Naive thymus-derived CD8-positive, alpha-beta T cell (primary cell): ENCODE measurements at regions not wholly inside any gene's neighbourhood (a gene's known extent, or its start where the extent isn't known, plus 50 kb on each side); places are given as distances from the start of the nearest gene placed in this dataset.

Experiments
- ATAC-seq, 2 donors: fragments of 150-1000 bp; cut with Tn5 transposase in 1 of 2; sonication (Bioruptor Pico), chemical (Tn5 transposase) in 1 of 2; 1 replicate in 1 of 2; 2 replicates in 1 of 2; pipeline ENCODE4 v1.10.0; 2021; ENCODE audit warnings: mild to moderate bottlenecking in 2 of 2, moderate library complexity in 2 of 2
- POLR2A ChIA-PET: fragments of 350-600 bp; sonication (Branson Sonifier 250); formaldehyde crosslinking; loops from one replicate; lab custom pipeline; 2021; ENCODE audit warnings: antibody characterized with exemption; lab: Charles Lee
- DNase-seq, 10 donors: peaks; one replicate each; pipeline versions ENCODE4 v3.0.0 to v3.0.0-alpha.2; 2020 to 2022
- H3K27ac Mint-ChIP-seq, 10 donors: one replicate each; pipeline ENCODE4 v1.8.0; 2020 to 2022; ENCODE audit warnings: mild to moderate bottlenecking in 10 of 10, mixed read lengths in 10 of 10, moderate library complexity in 4 of 10, inconsistent platforms in 1 of 10
- H3K27me3 Mint-ChIP-seq, 5 donors: one replicate each; pipeline ENCODE4 v1.8.0; 2021 to 2022; ENCODE audit warnings: mixed read lengths in 5 of 5
- H3K36me3 Mint-ChIP-seq, 3 donors: one replicate each; pipeline ENCODE4 v1.8.0; 2020 to 2022; ENCODE audit warnings: mixed read lengths in 3 of 3, mild to moderate bottlenecking in 2 of 3, inconsistent platforms in 1 of 3
- H3K4me1 Mint-ChIP-seq, 4 donors: one replicate each; pipeline ENCODE4 v1.8.0; 2021 to 2022; ENCODE audit warnings: mixed read lengths in 4 of 4
- H3K4me3 Mint-ChIP-seq, 10 donors: one replicate each; pipeline ENCODE4 v1.8.0; 2020 to 2022; ENCODE audit warnings: mild to moderate bottlenecking in 10 of 10, mixed read lengths in 10 of 10, moderate library complexity in 6 of 10, inconsistent platforms in 1 of 10
- H3K9me3 Mint-ChIP-seq, 9 donors: one replicate each; pipeline ENCODE4 v1.8.0; 2020 to 2022; ENCODE audit warnings: mixed read lengths in 9 of 9, mild to moderate bottlenecking in 3 of 9, inconsistent platforms in 1 of 9, moderate library complexity in 1 of 9

GRCh38 chr12:127770118-127770517 is 496.9 kb upstream of the TMEM132C start:
- ATAC-seq (no peak), DNase-seq (no peak)
- Mint-ChIP-seq H3K4me3 (no peak overlapping the region), H3K4me1 (no peaks in the 10 kb centered on the region), H3K36me3 (no peaks in the 10 kb centered on the region), H3K27me3 (peaks cover 0 to 9% (median 2%) of the 10 kb centered on the region in 5 donors), H3K9me3 (peaks cover 0 to 12% (median 3%) of the 10 kb centered on the region in 9 donors), H3K27ac (no peak overlapping the region)
- POLR2A ChIA-PET = no interaction called here

GRCh38 chr12:127771546-127771945 is 495.4 kb upstream of the TMEM132C start:
- Mint-ChIP-seq H3K27ac (no peak overlapping the region), H3K27me3 (peaks cover 0 to 9% (median 2%) of the 10 kb centered on the region in 5 donors), H3K9me3 (peaks cover 0 to 12% (median 2%) of the 10 kb centered on the region in 9 donors), H3K4me3 (no peak overlapping the region), H3K36me3 (no peaks in the 10 kb centered on the region), H3K4me1 (no peaks in the 10 kb centered on the region)
- POLR2A ChIA-PET = no interaction called here
- ATAC-seq (no peak), DNase-seq (no peak)

- POLR2A ChIA-PET = no interaction called here
Observed at GRCh38 chr12:127773520-127773919, 493.4 kb upstream of the TMEM132C start.

GRCh38 chr12:127774828-127775227 is 492.1 kb upstream of the TMEM132C start:
- Mint-ChIP-seq H3K27me3 (peaks cover 0 to 9% (median 0%) of the 10 kb centered on the region in 5 donors), H3K9me3 (peaks cover 0 to 15% (median 4%) of the 10 kb centered on the region in 9 donors), H3K27ac (no peak overlapping the region), H3K4me3 (no peak overlapping the region), H3K36me3 (no peaks in the 10 kb centered on the region), H3K4me1 (no peaks in the 10 kb centered on the region)
- ATAC-seq (no peak), DNase-seq (no peak)
- POLR2A ChIA-PET = no interaction called here

More at GRCh38 chr12:127773520-127773919, 493.4 kb upstream of the TMEM132C start:
- Mint-ChIP-seq H3K4me3 (no peak overlapping the region), H3K4me1 (no peaks in the 10 kb centered on the region), H3K9me3 (peaks cover 0 to 15% (median 4%) of the 10 kb centered on the region in 9 donors), H3K27ac (no peak overlapping the region), H3K36me3 (no peaks in the 10 kb centered on the region), H3K27me3 (peaks cover 0 to 9% (median 2%) of the 10 kb centered on the region in 5 donors)
- ATAC-seq (no peak), DNase-seq (no peak)

- Mint-ChIP-seq H3K4me3 (no peak overlapping the region), H3K4me1 (no peaks in the 10 kb centered on the region), H3K27me3 (peaks cover 0 to 1% (median 0%) of the 10 kb centered on the region in 5 donors), H3K9me3 (peaks cover 0 to 10% (median 4%) of the 10 kb centered on the region in 9 donors), H3K27ac (no peak overlapping the region), H3K36me3 (no peaks in the 10 kb centered on the region)
- POLR2A ChIA-PET = no interaction called here
- DNase-seq (no peak), ATAC-seq (no peak)
Observed at GRCh38 chr12:127779301-127780045, 487.5 kb upstream of the TMEM132C start.

GRCh38 chr12:127780881-127781280 is 486.1 kb upstream of the TMEM132C start:
- Mint-ChIP-seq H3K27me3 (peaks cover 0 to 1% (median 0%) of the 10 kb centered on the region in 5 donors), H3K4me1 (no peaks in the 10 kb centered on the region), H3K4me3 (no peak overlapping the region), H3K27ac (no peak overlapping the region), H3K36me3 (no peaks in the 10 kb centered on the region), H3K9me3 (peaks cover 0 to 10% (median 8%) of the 10 kb centered on the region in 9 donors)
- POLR2A ChIA-PET = no interaction called here
- ATAC-seq (no peak), DNase-seq (no peak)

GRCh38 chr12:127781336-127781735 is 485.6 kb upstream of the TMEM132C start:
- no peaks in the 10 kb centered on the region for H3K36me3 Mint-ChIP-seq
- ATAC-seq (no peak), DNase-seq (no peak)
- H3K9me3 Mint-ChIP-seq = peaks cover 0 to 11% (median 6%) of the 10 kb centered on the region in 9 donors
- no peak overlapping the region for H3K4me3 Mint-ChIP-seq
- POLR2A ChIA-PET = no interaction called here
- H3K27me3 Mint-ChIP-seq = peaks cover 0 to 1% (median 0%) of the 10 kb centered on the region in 5 donors
- no peak overlapping the region for H3K27ac Mint-ChIP-seq
- H3K4me1 Mint-ChIP-seq = no peaks in the 10 kb centered on the region

GRCh38 chr12:127785540-127785939 is 481.4 kb upstream of the TMEM132C start:
- H3K27ac Mint-ChIP-seq = no peak overlapping the region
- no peaks in the 10 kb centered on the region for H3K4me1 Mint-ChIP-seq
- peaks cover 0 to 4% (median 1%) of the 10 kb centered on the region in 5 donors for H3K27me3 Mint-ChIP-seq
- POLR2A ChIA-PET = no interaction called here
- ATAC-seq (no peak), DNase-seq (no peak)
- H3K9me3 Mint-ChIP-seq = peaks cover 0 to 20% (median 1%) of the 10 kb centered on the region in 9 donors
- H3K36me3 Mint-ChIP-seq = no peaks in the 10 kb centered on the region
- H3K4me3 Mint-ChIP-seq = no peak overlapping the region

- H3K9me3 Mint-ChIP-seq = peaks cover 0 to 20% (median 1%) of the 10 kb centered on the region in 9 donors
- H3K4me1 Mint-ChIP-seq = no peaks in the 10 kb centered on the region
- no peak overlapping the region for H3K27ac Mint-ChIP-seq
- ATAC-seq = no peak
- DNase-seq = no peak
- H3K36me3 Mint-ChIP-seq = no peaks in the 10 kb centered on the region
- POLR2A ChIA-PET = no interaction called here
- H3K27me3 Mint-ChIP-seq = peaks cover 0 to 4% (median 1%) of the 10 kb centered on the region in 5 donors
- no peak overlapping the region for H3K4me3 Mint-ChIP-seq
Observed at GRCh38 chr12:127785986-127786590, 480.9 kb upstream of the TMEM132C start.

- POLR2A ChIA-PET = no interaction called here
- ATAC-seq = no peak
- no peak for DNase-seq
- peaks cover 0 to 24% (median 1%) of the 10 kb centered on the region in 9 donors for H3K9me3 Mint-ChIP-seq
- H3K4me1 Mint-ChIP-seq = no peaks in the 10 kb centered on the region
- H3K36me3 Mint-ChIP-seq = no peaks in the 10 kb centered on the region
- H3K4me3 Mint-ChIP-seq = no peak overlapping the region
- H3K27me3 Mint-ChIP-seq = peaks cover 0 to 4% (median 1%) of the 10 kb centered on the region in 5 donors
- H3K27ac Mint-ChIP-seq = no peak overlapping the region
Observed at GRCh38 chr12:127787544-127787943, 479.4 kb upstream of the TMEM132C start.

GRCh38 chr12:127790376-127790775 is 476.6 kb upstream of the TMEM132C start:
- H3K4me3 Mint-ChIP-seq = no peak overlapping the region
- H3K27ac Mint-ChIP-seq = no peak overlapping the region
- peaks cover 0 to 20% (median 2%) of the 10 kb centered on the region in 9 donors for H3K9me3 Mint-ChIP-seq
- no peak for DNase-seq
- no peaks in the 10 kb centered on the region for H3K4me1 Mint-ChIP-seq
- ATAC-seq = no peak
- peaks cover 0 to 4% (median 0%) of the 10 kb centered on the region in 5 donors for H3K27me3 Mint-ChIP-seq
- POLR2A ChIA-PET = no interaction called here
- H3K36me3 Mint-ChIP-seq = no peaks in the 10 kb centered on the region

GRCh38 chr12:127791217-127791616 is 475.8 kb upstream of the TMEM132C start:
- Mint-ChIP-seq H3K4me1 (no peaks in the 10 kb centered on the region), H3K4me3 (no peak overlapping the region), H3K27me3 (peaks cover 0 to 4% (median 0%) of the 10 kb centered on the region in 5 donors), H3K36me3 (no peaks in the 10 kb centered on the region), H3K9me3 (peaks cover 0 to 13% (median 3%) of the 10 kb centered on the region in 9 donors), H3K27ac (no peak overlapping the region)
- ATAC-seq (no peak), DNase-seq (no peak)
- POLR2A ChIA-PET = no interaction called here

GRCh38 chr12:127797918-127798317 is 469.1 kb upstream of the TMEM132C start:
- Mint-ChIP-seq H3K4me1 (peaks cover 0 to 1% (median 0%) of the 10 kb centered on the region in 4 donors), H3K4me3 (no peak overlapping the region), H3K27me3 (no peaks in the 10 kb centered on the region), H3K27ac (no peak overlapping the region), H3K9me3 (peaks cover 0 to 13% (median 2%) of the 10 kb centered on the region in 9 donors), H3K36me3 (no peaks in the 10 kb centered on the region)
- ATAC-seq (no peak), DNase-seq (no peak)
- POLR2A ChIA-PET = no interaction called here
